HEK293 (cell line): ENCODE measurements at regions not wholly inside any gene's neighbourhood (a gene's known extent, or its start where the extent isn't known, plus 50 kb on each side); places are given as distances from the start of the nearest gene placed in this dataset.

ENCODE experiments used
- MEIS1 ChIP-seq: sonication (generic); formaldehyde crosslinking; IDR thresholded peaks from 2 replicates; pipeline ENCODE4 v1.8.1; 2022; ENCODE audit warnings: missing genetic modification reagents, mild to moderate bottlenecking, borderline replicate concordance
- ZNF571 ChIP-seq: fragments of 450-650 bp; formaldehyde crosslinking; IDR thresholded peaks from 2 replicates; pipeline ENCODE4 v1.5.0; 2017; ENCODE audit warnings: missing biosample characterization, missing genetic modification characterization
- ZNF747 ChIP-seq: fragments of 450-650 bp; formaldehyde crosslinking; IDR thresholded peaks from 2 replicates; pipeline ENCODE4 v1.5.1; 2016; ENCODE audit warnings: missing biosample characterization, missing genetic modification characterization
- ZNF830 ChIP-seq: fragments of 450-650 bp; IDR thresholded peaks from 2 replicates; pipeline ENCODE4 v1.5.0; 2018; ENCODE audit warnings: missing biosample characterization, missing genetic modification characterization, low read depth, mild to moderate bottlenecking, moderate library complexity
- TF ChIP-seq, protein P1 (sequence below): fragments of 450-650 bp; formaldehyde crosslinking; IDR thresholded peaks from 2 replicates; pipeline ENCODE4 v1.5.1; 2016; ENCODE audit warnings: missing biosample characterization, missing genetic modification characterization
- TF ChIP-seq, protein P2 (sequence below): fragments of 450-650 bp; formaldehyde crosslinking; IDR thresholded peaks from 2 replicates; pipeline ENCODE4 v1.5.1; 2016; ENCODE audit warnings: missing biosample characterization, missing genetic modification characterization

DNA sequence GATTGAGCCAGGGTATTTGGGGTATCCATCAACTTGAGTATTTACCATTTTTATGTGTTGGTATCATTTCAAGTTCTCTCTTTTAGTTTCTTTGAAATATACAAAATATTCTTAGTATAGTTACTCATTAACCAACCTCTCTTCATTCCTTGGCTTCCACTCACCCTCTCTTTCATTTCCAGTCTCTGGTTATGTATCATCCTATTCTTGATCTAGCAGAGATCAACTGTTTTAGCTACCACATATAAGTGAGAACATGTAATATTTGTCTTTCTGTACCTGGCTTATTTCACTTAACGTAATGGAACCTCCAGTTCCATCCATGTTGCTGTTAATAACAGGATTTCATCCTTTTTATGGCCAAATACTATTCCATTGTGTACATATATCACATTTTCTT is 86.9 kb downstream of the DACT1 start:
- TF ChIP-seq ZNF830 (no peak), MEIS1 (no peak), ZNF747 (tag by site-specific recombination) (no peak), ZNF571 (no peak)
- TF ChIP-seq, protein P1, sequence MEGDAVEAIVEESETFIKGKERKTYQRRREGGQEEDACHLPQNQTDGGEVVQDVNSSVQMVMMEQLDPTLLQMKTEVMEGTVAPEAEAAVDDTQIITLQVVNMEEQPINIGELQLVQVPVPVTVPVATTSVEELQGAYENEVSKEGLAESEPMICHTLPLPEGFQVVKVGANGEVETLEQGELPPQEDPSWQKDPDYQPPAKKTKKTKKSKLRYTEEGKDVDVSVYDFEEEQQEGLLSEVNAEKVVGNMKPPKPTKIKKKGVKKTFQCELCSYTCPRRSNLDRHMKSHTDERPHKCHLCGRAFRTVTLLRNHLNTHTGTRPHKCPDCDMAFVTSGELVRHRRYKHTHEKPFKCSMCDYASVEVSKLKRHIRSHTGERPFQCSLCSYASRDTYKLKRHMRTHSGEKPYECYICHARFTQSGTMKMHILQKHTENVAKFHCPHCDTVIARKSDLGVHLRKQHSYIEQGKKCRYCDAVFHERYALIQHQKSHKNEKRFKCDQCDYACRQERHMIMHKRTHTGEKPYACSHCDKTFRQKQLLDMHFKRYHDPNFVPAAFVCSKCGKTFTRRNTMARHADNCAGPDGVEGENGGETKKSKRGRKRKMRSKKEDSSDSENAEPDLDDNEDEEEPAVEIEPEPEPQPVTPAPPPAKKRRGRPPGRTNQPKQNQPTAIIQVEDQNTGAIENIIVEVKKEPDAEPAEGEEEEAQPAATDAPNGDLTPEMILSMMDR (tag by site-specific recombination), result no peak
- TF ChIP-seq, protein P2, sequence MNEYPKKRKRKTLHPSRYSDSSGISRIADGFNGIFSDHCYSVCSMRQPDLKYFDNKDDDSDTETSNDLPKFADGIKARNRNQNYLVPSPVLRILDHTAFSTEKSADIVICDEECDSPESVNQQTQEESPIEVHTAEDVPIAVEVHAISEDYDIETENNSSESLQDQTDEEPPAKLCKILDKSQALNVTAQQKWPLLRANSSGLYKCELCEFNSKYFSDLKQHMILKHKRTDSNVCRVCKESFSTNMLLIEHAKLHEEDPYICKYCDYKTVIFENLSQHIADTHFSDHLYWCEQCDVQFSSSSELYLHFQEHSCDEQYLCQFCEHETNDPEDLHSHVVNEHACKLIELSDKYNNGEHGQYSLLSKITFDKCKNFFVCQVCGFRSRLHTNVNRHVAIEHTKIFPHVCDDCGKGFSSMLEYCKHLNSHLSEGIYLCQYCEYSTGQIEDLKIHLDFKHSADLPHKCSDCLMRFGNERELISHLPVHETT, result no peak
